ENCODE measurements at regions not wholly inside any gene's neighbourhood (a gene's known extent, or its start where the extent isn't known, plus 50 kb on each side); places are given as distances from the start of the nearest gene placed in this dataset.

- TF ChIP-seq, protein P1, sequence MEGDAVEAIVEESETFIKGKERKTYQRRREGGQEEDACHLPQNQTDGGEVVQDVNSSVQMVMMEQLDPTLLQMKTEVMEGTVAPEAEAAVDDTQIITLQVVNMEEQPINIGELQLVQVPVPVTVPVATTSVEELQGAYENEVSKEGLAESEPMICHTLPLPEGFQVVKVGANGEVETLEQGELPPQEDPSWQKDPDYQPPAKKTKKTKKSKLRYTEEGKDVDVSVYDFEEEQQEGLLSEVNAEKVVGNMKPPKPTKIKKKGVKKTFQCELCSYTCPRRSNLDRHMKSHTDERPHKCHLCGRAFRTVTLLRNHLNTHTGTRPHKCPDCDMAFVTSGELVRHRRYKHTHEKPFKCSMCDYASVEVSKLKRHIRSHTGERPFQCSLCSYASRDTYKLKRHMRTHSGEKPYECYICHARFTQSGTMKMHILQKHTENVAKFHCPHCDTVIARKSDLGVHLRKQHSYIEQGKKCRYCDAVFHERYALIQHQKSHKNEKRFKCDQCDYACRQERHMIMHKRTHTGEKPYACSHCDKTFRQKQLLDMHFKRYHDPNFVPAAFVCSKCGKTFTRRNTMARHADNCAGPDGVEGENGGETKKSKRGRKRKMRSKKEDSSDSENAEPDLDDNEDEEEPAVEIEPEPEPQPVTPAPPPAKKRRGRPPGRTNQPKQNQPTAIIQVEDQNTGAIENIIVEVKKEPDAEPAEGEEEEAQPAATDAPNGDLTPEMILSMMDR (optimal IDR thresholded peaks at IDR 0.05 in 1 of 3, IDR thresholded peaks at IDR 0.05 in 1 of 3, conservative IDR thresholded peaks at IDR 0.05 in 1 of 3; ENCODE audit: extremely low read depth in 1 of 3, insufficient read depth in 2 of 3, low read length in 3 of 3) = no peak
- no peak for TF ChIP-seq EZH2 (IDR thresholded peaks at IDR 0.05; ENCODE audit: low read length)
Observed at GRCh38 chr6:163635731-163636364, 221.3 kb downstream of the QKI start.

Data from keratinocyte (primary cell).